Activated CD8-positive, alpha-beta T cell treated with anti-CD3 and anti-CD28 coated beads for 36 hours (primary cell): ENCODE measurements at regions not wholly inside any gene's neighbourhood (a gene's known extent, or its start where the extent isn't known, plus 50 kb on each side); places are given as distances from the start of the nearest gene placed in this dataset.
"Not testable (repeated sequence)": the region's sequence is repeated elsewhere in the genome, so short reads cannot be mapped to it uniquely, and the experiment has no call there.

Experiments
- ATAC-seq: fragments of 200-7000 bp; cut with Tn5 transposase; one replicate; pipeline ENCODE4 v1.10.0; 2021; ENCODE audit warnings: mild to moderate bottlenecking, moderate library complexity
- CTCF ChIA-PET: fragments of 350-600 bp; sonication (Branson Sonifier 250); formaldehyde crosslinking; loops from one replicate; lab custom pipeline; 2021; ENCODE audit warnings: antibody characterized with exemption; lab: Charles Lee
- POLR2A ChIA-PET: fragments of 350-600 bp; sonication (Branson Sonifier 250); formaldehyde crosslinking; loops from one replicate; lab custom pipeline; 2021; ENCODE audit warnings: antibody characterized with exemption; lab: Charles Lee
- DNase-seq: peaks from one replicate; pipeline ENCODE4 v3.0.0-alpha.2; 2020
- H3K27ac Mint-ChIP-seq: one replicate; pipeline ENCODE4 v1.8.0; 2021; ENCODE audit warnings: mild to moderate bottlenecking, mixed read lengths
- H3K27me3 Mint-ChIP-seq: one replicate; pipeline ENCODE4 v1.8.0; 2021; ENCODE audit warnings: mixed read lengths
- H3K36me3 Mint-ChIP-seq: one replicate; pipeline ENCODE4 v1.8.0; 2021; ENCODE audit warnings: low read depth, mixed read lengths
- H3K4me1 Mint-ChIP-seq: one replicate; pipeline ENCODE4 v1.8.0; 2021; ENCODE audit warnings: low read depth, mixed read lengths
- H3K4me3 Mint-ChIP-seq: one replicate; pipeline ENCODE4 v1.8.0; 2021; ENCODE audit warnings: mild to moderate bottlenecking, moderate library complexity, mixed read lengths
- H3K9me3 Mint-ChIP-seq: one replicate; pipeline ENCODE4 v1.8.0; 2021; ENCODE audit warnings: mixed read lengths
- intact Hi-C: fragments of 100-400 bp; cut with micrococcal nuclease; formaldehyde crosslinking; loops from one replicate; pipeline ENCODE4 v1.10.0; 2022
- TF ChIP-seq, protein P1 (sequence below): fragments of 200-600 bp; IDR thresholded peaks from one replicate; pipeline ENCODE4 v1.8.0; 2022; ENCODE audit warnings: antibody characterized with exemption, mild to moderate bottlenecking

DNA sequence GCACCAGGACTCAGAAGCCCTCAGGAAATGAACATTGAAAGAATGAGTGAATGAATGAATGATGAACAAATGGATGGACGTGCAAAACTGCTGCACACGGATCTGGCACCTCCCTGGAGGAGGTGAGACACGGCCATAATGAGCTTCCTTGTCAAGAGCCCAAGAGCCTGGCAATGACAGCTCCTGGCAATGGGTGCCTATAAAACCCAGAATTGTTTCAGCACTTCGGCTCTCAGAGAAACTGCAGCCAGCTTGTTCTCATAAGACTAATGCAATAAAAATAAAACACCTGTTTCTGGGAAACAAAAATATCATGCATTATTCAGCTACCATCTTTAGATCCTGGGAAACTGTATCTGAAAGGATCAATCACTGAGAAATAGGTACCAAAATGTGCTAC is 200.5 kb upstream of the SFSWAP start:
- ChIA-PET POLR2A (interaction anchor here (1.0 kb wide), 1 partner anchor 23 kb away, joined by 3 read pairs; no protein-coding TSS in a partner anchor), CTCF (no interaction called here)
- TF ChIP-seq, protein P1, sequence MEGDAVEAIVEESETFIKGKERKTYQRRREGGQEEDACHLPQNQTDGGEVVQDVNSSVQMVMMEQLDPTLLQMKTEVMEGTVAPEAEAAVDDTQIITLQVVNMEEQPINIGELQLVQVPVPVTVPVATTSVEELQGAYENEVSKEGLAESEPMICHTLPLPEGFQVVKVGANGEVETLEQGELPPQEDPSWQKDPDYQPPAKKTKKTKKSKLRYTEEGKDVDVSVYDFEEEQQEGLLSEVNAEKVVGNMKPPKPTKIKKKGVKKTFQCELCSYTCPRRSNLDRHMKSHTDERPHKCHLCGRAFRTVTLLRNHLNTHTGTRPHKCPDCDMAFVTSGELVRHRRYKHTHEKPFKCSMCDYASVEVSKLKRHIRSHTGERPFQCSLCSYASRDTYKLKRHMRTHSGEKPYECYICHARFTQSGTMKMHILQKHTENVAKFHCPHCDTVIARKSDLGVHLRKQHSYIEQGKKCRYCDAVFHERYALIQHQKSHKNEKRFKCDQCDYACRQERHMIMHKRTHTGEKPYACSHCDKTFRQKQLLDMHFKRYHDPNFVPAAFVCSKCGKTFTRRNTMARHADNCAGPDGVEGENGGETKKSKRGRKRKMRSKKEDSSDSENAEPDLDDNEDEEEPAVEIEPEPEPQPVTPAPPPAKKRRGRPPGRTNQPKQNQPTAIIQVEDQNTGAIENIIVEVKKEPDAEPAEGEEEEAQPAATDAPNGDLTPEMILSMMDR, result no peak
- Mint-ChIP-seq H3K27me3 (no peaks in the 10 kb centered on the region), H3K4me3 (no peak overlapping the region), H3K9me3 (no peaks in the 10 kb centered on the region), H3K4me1 (peaks cover 13% of the 10 kb centered on the region), H3K36me3 (no peaks in the 10 kb centered on the region), H3K27ac (no peak overlapping the region)
- ATAC-seq, result no peak
- no peak for DNase-seq
- intact Hi-C loops, result no loop called here

DNA sequence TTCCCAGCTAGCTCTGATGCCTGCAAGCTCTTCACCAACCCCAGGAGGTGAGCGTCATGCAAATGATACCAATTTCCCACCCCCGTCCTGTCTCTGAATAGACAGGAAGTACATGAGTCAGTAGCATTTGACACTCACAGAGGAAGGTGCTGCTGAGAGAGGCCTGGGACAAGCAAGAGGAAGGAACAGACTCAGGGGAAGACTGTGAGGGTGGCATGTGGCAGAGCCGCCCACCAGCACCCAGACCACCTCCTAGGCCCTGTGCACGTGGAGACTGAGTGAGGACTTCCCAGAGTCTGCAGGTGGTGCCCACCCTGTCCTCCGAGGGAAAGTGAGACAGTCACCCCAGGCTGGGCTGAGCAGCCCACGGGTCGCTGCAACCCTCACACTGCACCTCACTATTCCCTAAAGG is 199.5 kb upstream of the SFSWAP start:
- peaks cover 5% of the 10 kb centered on the region for H3K9me3 Mint-ChIP-seq
- ATAC-seq (peak; percentile 99), DNase-seq (peak; percentile 80)
- peak overlapping the region; percentile 59 for H3K27ac Mint-ChIP-seq
- POLR2A ChIA-PET, result interaction anchor here (0.7 to 1.0 kb wide), 2 partner anchors 24 to 198 kb away, joined by 3 to 5 read pairs; no protein-coding TSS in a partner anchor
- peaks cover 2% of the 10 kb centered on the region for H3K27me3 Mint-ChIP-seq
- H3K4me3 Mint-ChIP-seq, result no peak overlapping the region
- H3K4me1 Mint-ChIP-seq, result peaks cover 12% of the 10 kb centered on the region
- no peaks in the 10 kb centered on the region for H3K36me3 Mint-ChIP-seq
- intact Hi-C loops, result no loop called here
- CTCF ChIA-PET, result no interaction called here
- TF ChIP-seq, protein P1, result no peak

DNA sequence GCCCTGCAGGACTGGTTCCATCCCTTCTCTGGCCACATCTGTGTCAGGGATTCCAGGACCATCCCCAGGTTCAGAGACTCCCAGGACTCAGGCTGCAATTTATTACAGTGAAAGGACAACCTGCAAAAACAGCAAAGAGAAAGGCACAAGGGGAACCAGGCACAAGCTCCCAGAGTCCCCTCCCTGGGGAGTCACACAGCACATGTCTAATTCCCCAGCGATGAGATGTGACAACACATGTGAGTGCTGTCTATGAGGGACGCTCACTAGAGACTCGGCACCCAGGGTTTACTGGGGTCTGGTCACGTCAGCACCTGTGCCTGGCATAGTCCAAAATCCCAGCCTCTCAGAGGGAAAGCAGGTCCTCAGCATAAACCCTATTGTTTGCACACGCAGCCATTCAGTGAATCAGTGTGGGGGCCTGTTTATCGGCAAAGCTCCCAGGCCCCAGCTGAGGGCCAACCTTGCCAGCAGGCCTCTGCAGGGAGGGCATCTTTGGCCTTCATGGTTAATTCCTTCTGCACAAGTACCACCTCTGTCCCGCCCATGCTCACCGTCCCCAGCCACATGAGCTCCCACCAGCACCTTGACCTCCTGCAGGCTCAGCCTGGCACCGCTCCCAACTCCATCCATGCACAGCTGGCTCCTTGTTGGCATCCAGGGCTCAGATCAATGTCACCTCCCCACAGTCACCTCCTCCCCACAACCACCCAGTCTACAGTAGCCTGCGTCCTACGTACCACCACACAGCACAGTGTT is 198.9 kb upstream of the SFSWAP start:
- peak overlapping the region; percentile 59 for H3K27ac Mint-ChIP-seq
- POLR2A ChIA-PET, result no interaction called here
- peaks cover 2% of the 10 kb centered on the region for H3K27me3 Mint-ChIP-seq
- ATAC-seq, result no peak
- TF ChIP-seq, protein P1, result no peak
- H3K36me3 Mint-ChIP-seq, result no peaks in the 10 kb centered on the region
- H3K4me3 Mint-ChIP-seq, result no peak overlapping the region
- peaks cover 8% of the 10 kb centered on the region for H3K9me3 Mint-ChIP-seq
- DNase-seq, result no peak
- intact Hi-C loops, result no loop called here
- CTCF ChIA-PET, result no interaction called here
- H3K4me1 Mint-ChIP-seq, result peaks cover 11% of the 10 kb centered on the region

DNA sequence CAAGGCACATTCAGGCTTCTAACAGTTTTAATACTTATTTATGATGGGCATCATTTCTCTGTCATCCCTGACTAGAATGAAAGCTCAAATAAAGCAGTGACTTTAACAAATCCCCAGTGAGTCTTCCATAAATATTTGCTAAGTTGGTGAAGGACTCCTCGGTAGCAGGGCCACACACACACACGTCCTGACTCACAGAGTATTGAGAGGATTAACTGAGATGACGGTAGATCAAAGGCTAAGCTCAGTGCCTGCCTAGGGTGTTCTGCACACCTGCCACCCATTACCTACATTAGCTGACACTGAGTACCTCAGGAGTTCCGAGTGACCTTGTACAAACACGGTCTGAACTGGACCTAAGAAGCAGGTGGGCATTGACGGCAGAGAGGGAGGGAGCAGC is 197.3 kb upstream of the SFSWAP start:
- peaks cover 2% of the 10 kb centered on the region for H3K27me3 Mint-ChIP-seq
- H3K9me3 Mint-ChIP-seq, result peaks cover 13% of the 10 kb centered on the region
- H3K36me3 Mint-ChIP-seq, result no peaks in the 10 kb centered on the region
- H3K4me1 Mint-ChIP-seq, result peaks cover 11% of the 10 kb centered on the region
- DNase-seq (no peak), ATAC-seq (no peak)
- POLR2A ChIA-PET, result no interaction called here
- no peak overlapping the region for H3K4me3 Mint-ChIP-seq
- intact Hi-C loops, result no loop called here
- CTCF ChIA-PET, result no interaction called here
- TF ChIP-seq, protein P1, result no peak
- H3K27ac Mint-ChIP-seq, result no peak overlapping the region

DNA sequence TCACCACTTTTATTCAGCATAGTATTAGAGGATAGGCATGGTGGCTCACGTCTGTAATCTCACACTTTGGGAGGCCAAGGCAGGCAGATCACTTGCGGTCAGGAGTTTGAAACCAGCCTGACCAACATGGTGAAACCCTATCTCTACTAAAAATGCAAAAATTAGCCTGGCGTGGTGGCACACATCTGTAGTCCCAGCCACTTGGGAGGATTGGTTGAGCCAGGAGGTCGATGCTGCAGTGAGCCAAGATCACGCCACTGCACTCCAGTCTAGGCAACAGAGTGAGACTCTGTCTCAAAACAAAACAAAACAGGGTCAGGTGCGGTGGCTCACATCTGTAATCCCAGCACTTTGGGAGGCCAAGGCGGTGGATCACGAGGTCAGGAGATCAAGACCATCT is 190.3 kb upstream of the SFSWAP start:
- H3K27me3 Mint-ChIP-seq, H3K4me1 Mint-ChIP-seq, intact Hi-C loops, ATAC-seq, CTCF ChIA-PET, H3K27ac Mint-ChIP-seq, H3K4me3 Mint-ChIP-seq, H3K36me3 Mint-ChIP-seq, DNase-seq, POLR2A ChIA-PET: not testable (repeated sequence)
- peaks cover 13% of the 10 kb centered on the region for H3K9me3 Mint-ChIP-seq
